Astrocyte of the spinal cord (primary cell): ENCODE measurements at regions not wholly inside any gene's neighbourhood (a gene's known extent, or its start where the extent isn't known, plus 50 kb on each side); places are given as distances from the start of the nearest gene placed in this dataset.

Experiments
- DNase-seq: peaks from one replicate; pipeline ENCODE4 v3.0.0; 2011; ENCODE audit warnings: low read depth, low spot score
- H3K4me3 ChIP-seq: 2 replicates; pipeline ENCODE4 v1.5.1; 2011; ENCODE audit warnings: low read depth, mild to moderate bottlenecking, low read length, moderate library complexity
- in situ Hi-C: cut with HindIII; loops from 2 replicates; pipeline ENCODE4 v1.10.0; 2017; ENCODE audit warnings: low sequenced_read_pairs
- TF ChIP-seq, protein P1 (sequence below): IDR thresholded peaks from 2 replicates; pipeline ENCODE4 v1.5.1; 2012; ENCODE audit warnings: low read depth, mild to moderate bottlenecking, low read length, inconsistent platforms

DNA sequence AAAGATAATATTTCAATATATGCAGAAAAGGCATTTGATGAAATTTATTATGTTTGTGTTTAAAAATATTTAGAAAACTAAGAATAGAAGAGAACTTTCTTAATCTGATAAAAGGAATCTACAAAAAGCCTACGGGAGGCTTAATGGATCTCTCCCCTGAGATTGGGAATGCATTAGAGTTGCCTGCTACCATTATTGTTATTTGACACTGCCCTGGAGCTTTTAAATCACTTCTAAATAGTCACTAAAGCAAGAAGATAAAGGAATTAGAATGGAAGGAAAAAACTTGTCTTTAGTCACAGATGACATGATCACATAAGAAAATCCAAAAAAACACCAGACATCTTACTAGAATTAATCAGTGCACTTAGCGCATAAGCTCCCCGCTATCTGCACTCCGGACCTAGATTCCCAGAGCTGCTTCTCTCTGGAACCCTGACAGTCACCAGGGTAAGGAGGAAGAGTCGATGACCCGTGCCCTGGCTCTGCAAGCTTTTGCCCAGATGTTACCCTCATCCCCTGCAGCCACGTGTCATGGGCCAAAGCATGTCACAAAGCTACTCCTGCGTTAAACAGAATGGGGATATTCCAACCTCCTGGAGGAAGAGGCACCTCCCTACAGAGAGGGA is 97.1 kb downstream of the MINAR1 start:
- in situ Hi-C loops, result no loop called here
- no peak for DNase-seq
- no peak overlapping the region for H3K4me3 ChIP-seq
- TF ChIP-seq, protein P1, sequence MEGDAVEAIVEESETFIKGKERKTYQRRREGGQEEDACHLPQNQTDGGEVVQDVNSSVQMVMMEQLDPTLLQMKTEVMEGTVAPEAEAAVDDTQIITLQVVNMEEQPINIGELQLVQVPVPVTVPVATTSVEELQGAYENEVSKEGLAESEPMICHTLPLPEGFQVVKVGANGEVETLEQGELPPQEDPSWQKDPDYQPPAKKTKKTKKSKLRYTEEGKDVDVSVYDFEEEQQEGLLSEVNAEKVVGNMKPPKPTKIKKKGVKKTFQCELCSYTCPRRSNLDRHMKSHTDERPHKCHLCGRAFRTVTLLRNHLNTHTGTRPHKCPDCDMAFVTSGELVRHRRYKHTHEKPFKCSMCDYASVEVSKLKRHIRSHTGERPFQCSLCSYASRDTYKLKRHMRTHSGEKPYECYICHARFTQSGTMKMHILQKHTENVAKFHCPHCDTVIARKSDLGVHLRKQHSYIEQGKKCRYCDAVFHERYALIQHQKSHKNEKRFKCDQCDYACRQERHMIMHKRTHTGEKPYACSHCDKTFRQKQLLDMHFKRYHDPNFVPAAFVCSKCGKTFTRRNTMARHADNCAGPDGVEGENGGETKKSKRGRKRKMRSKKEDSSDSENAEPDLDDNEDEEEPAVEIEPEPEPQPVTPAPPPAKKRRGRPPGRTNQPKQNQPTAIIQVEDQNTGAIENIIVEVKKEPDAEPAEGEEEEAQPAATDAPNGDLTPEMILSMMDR, result no peak

DNA sequence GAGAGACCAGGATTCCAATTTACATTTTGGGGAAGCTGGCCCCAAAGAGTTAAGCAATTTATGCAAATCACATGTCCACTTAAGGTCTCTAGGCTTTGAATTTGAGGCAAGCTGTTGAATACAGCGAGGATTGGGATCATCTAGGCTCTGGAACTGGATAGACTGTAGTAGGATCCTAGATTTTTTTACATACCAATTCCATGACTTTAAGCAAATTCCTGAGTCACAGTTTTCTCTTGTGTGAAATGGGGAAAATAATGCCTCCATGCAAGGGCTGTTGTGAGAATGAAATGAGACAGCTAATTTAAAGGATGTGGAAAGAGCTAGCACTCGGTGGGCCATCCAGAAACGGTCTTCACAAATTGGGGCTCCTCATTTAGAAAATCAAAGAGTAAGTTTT is 103.4 kb downstream of the MINAR1 start:
- in situ Hi-C loops, result no loop called here
- DNase-seq, result no peak
- H3K4me3 ChIP-seq, result no peak overlapping the region
- TF ChIP-seq, protein P1, result no peak

DNA sequence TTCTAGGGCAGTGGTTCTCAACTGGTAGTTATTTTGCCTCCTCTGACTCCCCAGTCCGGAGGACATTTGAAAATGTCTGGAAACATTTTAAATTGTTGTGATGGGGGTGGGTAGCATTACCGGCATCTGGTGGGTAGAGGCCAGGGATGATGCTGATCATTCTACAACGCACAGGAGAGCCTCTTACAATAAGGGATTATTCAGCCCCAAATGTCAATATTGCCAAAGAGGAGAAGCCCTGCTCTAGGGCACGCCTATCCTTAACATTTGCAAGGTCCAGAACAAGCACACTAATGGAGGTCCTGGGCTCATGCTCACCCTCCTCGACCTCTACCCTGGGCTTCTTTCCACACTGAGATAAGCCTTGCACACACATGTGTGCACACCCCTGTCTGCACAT is 106.4 kb downstream of the MINAR1 start:
- TF ChIP-seq, protein P1, result no peak
- no peak for DNase-seq
- no peak overlapping the region for H3K4me3 ChIP-seq
- in situ Hi-C loops, result no loop called here

DNA sequence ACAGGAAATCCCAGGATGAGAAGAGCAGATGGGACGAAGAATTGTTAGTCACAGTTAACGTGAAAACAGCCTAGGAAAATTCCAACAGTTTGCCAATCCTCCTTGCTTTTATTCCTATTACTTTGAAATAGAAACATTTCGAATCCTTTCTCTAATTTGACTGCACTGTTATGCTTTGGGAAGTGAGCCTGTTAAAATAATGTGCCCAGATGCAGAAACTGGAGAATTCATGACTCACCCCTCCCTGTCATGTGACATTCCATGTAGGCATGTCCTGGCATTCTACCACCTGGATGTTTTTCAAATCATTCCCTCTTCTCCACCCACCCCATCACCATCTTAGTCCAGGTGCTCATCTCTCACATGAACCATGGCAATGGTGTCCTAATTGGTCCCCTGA is 107.3 kb downstream of the MINAR1 start:
- TF ChIP-seq, protein P1, result no peak
- H3K4me3 ChIP-seq, result no peak overlapping the region
- in situ Hi-C loops, result no loop called here
- DNase-seq, result no peak

DNA sequence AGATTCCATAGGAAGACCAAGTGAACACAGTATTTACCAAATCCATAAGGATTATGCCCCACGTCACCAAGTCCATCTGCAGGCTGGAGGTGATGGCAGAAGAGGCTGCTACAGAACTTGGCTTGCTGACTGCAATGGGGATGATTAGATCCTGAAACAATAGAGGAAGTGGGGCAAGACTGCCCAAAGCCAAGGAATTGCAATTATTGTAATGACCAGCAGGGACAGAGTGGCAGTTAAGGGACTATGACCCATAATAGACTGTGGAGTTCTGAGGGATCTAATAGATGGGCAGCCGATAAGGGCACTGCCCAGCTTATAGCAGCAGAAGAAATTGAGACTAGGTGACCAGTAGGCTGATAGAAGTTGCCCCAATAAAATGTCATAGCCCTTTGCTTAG is 108.4 kb downstream of the MINAR1 start:
- TF ChIP-seq, protein P1, result no peak
- no peak for DNase-seq
- no peak overlapping the region for H3K4me3 ChIP-seq
- in situ Hi-C loops, result no loop called here

DNA sequence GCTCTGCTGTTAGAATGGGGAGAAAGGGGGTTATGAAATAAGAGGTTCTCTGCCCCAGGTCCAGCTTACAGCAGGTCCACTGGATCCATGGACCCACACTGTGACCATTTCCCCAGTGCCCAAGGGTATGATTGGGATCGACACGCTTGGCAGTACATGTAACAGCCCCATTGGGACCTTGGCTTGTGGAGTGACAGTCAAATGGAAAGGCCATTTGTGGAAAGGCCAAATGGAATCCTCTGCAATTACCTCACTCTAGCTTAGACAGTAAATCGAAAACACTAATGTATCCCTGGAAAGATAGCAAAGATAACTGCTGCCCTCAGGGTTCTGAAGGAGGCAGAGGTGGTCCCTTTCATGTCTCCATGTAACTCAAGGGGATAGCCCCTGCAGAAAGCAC is 109.1 kb downstream of the MINAR1 start:
- no peak for DNase-seq
- TF ChIP-seq, protein P1, result no peak
- in situ Hi-C loops, result no loop called here
- H3K4me3 ChIP-seq, result no peak overlapping the region

DNA sequence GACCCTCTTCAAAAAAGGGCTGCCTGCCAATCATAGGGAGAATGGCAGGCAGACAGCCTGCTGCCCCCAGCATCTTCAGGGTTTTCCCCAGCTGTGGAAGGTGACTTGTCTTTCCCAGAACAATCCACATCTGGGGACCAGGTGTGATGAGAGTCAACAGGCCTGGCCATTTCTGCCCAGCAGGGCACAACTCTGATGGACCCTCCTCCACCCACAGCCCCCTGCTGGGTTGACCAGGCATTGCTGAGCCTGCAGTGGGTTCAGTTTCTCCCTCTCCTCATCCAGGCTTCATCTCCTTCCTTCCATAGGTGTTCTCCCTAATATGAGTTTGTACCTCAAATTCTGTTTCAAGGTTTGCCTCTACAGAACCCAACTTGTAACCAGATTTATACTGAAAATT is 111.0 kb downstream of the MINAR1 start:
- DNase-seq, result no peak
- H3K4me3 ChIP-seq, result no peak overlapping the region
- TF ChIP-seq, protein P1, result no peak
- in situ Hi-C loops, result no loop called here
